ENCODE measurements at regions not wholly inside any gene's neighbourhood (a gene's known extent, or its start where the extent isn't known, plus 50 kb on each side); places are given as distances from the start of the nearest gene placed in this dataset.

GRCh38 chr1:184322253-184322652 is 64.6 kb upstream of the C1orf21 start (continued):
- no peak for TF ChIP-seq SP4 (IDR thresholded peaks at IDR 0.05; ENCODE audit: low read length)

- H2BK5ac ChIP-seq (ENCODE audit: low read depth, low read length), result no peak overlapping the region
- H3K4me3 ChIP-seq (ENCODE audit: extremely low read depth in 1 of 4, insufficient read depth in 2 of 4, low read depth in 3 of 4, low read length in 4 of 4), result no peak overlapping the region
- CTCF ChIA-PET (ENCODE audit: partially characterized antibody), result interaction anchor here (0.8 kb wide), 1 partner anchor 237 kb away, joined by 3 read pairs; no protein-coding TSS in a partner anchor
- H4K91ac ChIP-seq (replicated peaks; ENCODE audit: insufficient read length, low read length), result no peak overlapping the region
- no peak overlapping the region for H3K9ac ChIP-seq (replicated peaks in 1 of 4; ENCODE audit: extremely low read depth in 1 of 4, low read depth in 3 of 4, low read length in 3 of 4)
- H3K14ac ChIP-seq (ENCODE audit: insufficient read length), result no peak overlapping the region
- no peak overlapping the region for H3K18ac ChIP-seq (ENCODE audit: extremely low read depth, low read length)
- no peak overlapping the region for H3K23ac ChIP-seq (ENCODE audit: insufficient read length)
- no peak overlapping the region for H3K4me2 ChIP-seq (ENCODE audit: insufficient read depth in 1 of 2, low read depth in 2 of 2, low read length in 2 of 2)
- no peak overlapping the region for H3K27ac ChIP-seq (ENCODE audit: low read depth, low read length)
- no peaks in the 10 kb centered on the region for H3K79me1 ChIP-seq (ENCODE audit: low read depth, low read length)
- H3K9me3 ChIP-seq (ENCODE audit: insufficient read depth in 2 of 2, low read depth in 1 of 2, low read length in 1 of 2), result no peaks in the 10 kb centered on the region
- TF ChIP-seq TAF1 (IDR thresholded peaks at IDR 0.05; ENCODE audit: low read depth, low read length) (no peak), POU5F1 (IDR thresholded peaks at IDR 0.05; ENCODE audit: low read depth, low read length) (no peak), CTBP2 (IDR thresholded peaks at IDR 0.05; ENCODE audit: borderline replicate concordance, insufficient read depth, insufficient read length, low read length) (no peak), GABPA (IDR thresholded peaks at IDR 0.05; ENCODE audit: borderline replicate concordance, insufficient read depth, low read length) (no peak), JUND (IDR thresholded peaks at IDR 0.05; ENCODE audit: low read length) (no peak), POLR2AphosphoS5 (IDR thresholded peaks at IDR 0.05; ENCODE audit: low read depth, low read length) (no peak), SIN3A (conservative IDR thresholded peaks at IDR 0.05 in 1 of 2, IDR thresholded peaks at IDR 0.05 in 1 of 2; ENCODE audit: low read depth in 1 of 2, low read length in 2 of 2) (no peak)
- H4K8ac ChIP-seq (ENCODE audit: extremely low read depth, insufficient read depth, low read length), result no peak overlapping the region
- H4K20me1 ChIP-seq (replicated peaks in 1 of 2; ENCODE audit: control insufficient read depth in 1 of 2, insufficient read depth in 2 of 2, low read length in 2 of 2), result no peaks in the 10 kb centered on the region
- no peak overlapping the region for H3K56ac ChIP-seq (replicated peaks; ENCODE audit: insufficient read length, low read depth, low read length)
- no peak overlapping the region for H2BK15ac ChIP-seq (ENCODE audit: low read length)
- FAIRE-seq, result no peak
- H3K79me2 ChIP-seq (ENCODE audit: control insufficient read depth in 1 of 2, insufficient read depth in 2 of 2, low read length in 2 of 2), result no peaks in the 10 kb centered on the region
- 94% methylated on average over 3 of the region's 3 CpGs; no CpG with 5 or more reads in 1 of the 2 experiments for WGBS, 2 experiments (ENCODE audit: extremely low coverage in 1 of 2, insufficient coverage in 1 of 2, insufficient read length in 1 of 2, insufficient replicate concordance in 2 of 2, low coverage in 1 of 2, low lambda C conversion rate in 2 of 2, missing lambda C conversion rate in 1 of 2)
- no peak overlapping the region for H4K5ac ChIP-seq (ENCODE audit: insufficient read length, low read depth, low read length)
- H2AFZ ChIP-seq (ENCODE audit: low read length), result no peak overlapping the region
- no peaks in the 10 kb centered on the region for H3K4me1 ChIP-seq (replicated peaks in 1 of 4; ENCODE audit: control insufficient read depth in 3 of 4, insufficient read depth in 4 of 4, low read length in 3 of 4)
- no peak overlapping the region for H2AK5ac ChIP-seq (ENCODE audit: low read depth, low read length)
- no peaks in the 10 kb centered on the region; the same call in 1 of the 2 replicates for H3K23me2 ChIP-seq (ENCODE audit: low read depth, low read length)
- no peak overlapping the region for H2BK12ac ChIP-seq (ENCODE audit: low read depth, low read length)
- H2BK120ac ChIP-seq (replicated peaks; ENCODE audit: low read depth, low read length), result no peak overlapping the region
- DNase-seq (ENCODE audit: low read depth in 1 of 2, low spot score in 2 of 2), result no peak
- POLR2A ChIA-PET (ENCODE audit: partially characterized antibody), result no interaction called here
- H2BK20ac ChIP-seq (ENCODE audit: low read length), result no peak overlapping the region
- H3K4ac ChIP-seq (replicated peaks; ENCODE audit: insufficient read length, low read depth, low read length), result no peak overlapping the region
- H3K27me3 ChIP-seq (replicated peaks in 1 of 4; ENCODE audit: control insufficient read depth in 3 of 4, extremely low read depth in 1 of 4, insufficient read depth in 3 of 4, low read length in 3 of 4), result no peaks in the 10 kb centered on the region
- no peaks in the 10 kb centered on the region for H3K36me3 ChIP-seq (ENCODE audit: control insufficient read depth in 2 of 4, insufficient read depth in 4 of 4, low read length in 3 of 4)
Measured at GRCh38 chr1:184324972-184325371, 61.9 kb upstream of the C1orf21 start.
